SK-N-DZ (cell line): ENCODE measurements at regions not wholly inside any gene's neighbourhood (a gene's known extent, or its start where the extent isn't known, plus 50 kb on each side); places are given as distances from the start of the nearest gene placed in this dataset.
"Not testable (repeated sequence)": the region's sequence is repeated elsewhere in the genome, so short reads cannot be mapped to it uniquely, and the experiment has no call there.

Experiments
- DNase-seq: peaks from one replicate; pipeline ENCODE4 v3.0.0-alpha.2; 2015; ENCODE audit warnings: low spot score

DNA sequence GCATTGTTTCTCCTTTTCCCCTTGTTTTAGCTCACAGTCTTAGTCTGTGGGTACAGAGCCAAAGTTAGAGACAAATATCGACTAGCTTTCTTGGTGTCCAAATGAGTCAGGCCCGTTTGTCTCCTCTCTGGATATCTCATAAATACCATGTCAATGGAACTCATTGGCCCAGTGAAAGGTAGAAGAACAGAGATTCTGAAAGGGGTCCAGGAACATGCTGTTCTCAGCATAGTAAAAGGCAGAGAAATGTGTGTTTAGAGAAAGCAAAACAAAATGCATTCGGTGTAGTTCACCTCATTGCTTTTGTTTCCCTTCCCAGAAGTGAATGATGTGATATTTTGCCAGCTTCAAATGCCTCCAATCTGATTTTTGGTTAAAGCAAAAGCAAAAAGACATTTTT lies 238.6 kb upstream of the SLC8A1 start:
- DNase-seq = no peak

DNA sequence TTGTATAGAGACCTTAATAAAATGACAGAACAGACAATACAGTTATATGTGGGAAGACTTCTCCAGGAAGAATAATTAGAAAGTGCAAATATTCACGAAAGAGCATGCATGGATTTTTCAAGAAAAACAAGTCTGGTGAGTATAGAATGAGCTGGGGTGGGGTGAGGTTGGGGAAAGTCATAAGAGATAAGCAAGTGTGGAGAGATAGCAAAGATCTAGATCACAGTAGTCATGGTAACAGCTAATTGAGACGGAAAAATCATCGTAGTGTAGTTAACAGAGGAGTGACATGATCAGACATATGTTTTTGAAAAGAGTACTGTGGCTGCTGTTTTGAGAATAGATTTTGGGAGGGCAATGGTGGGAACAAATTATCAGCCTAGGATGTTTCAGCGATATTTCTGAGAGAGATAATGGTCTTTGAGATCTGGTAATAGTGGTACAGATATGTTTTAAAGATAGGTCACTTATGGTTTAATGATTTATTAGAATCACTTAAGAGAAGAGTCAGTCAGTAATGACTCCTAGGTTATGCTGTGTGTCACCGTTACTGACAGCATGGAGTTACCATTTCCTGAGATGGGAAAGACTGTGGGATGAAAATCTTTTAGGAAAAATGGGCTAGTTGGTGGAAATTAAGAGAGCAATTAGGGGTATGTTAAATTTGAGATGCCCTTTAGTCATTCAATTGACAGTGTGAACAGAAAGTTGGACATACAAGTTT lies 248.5 kb upstream of the SLC8A1 start:
- peak; percentile 33 for DNase-seq

DNA sequence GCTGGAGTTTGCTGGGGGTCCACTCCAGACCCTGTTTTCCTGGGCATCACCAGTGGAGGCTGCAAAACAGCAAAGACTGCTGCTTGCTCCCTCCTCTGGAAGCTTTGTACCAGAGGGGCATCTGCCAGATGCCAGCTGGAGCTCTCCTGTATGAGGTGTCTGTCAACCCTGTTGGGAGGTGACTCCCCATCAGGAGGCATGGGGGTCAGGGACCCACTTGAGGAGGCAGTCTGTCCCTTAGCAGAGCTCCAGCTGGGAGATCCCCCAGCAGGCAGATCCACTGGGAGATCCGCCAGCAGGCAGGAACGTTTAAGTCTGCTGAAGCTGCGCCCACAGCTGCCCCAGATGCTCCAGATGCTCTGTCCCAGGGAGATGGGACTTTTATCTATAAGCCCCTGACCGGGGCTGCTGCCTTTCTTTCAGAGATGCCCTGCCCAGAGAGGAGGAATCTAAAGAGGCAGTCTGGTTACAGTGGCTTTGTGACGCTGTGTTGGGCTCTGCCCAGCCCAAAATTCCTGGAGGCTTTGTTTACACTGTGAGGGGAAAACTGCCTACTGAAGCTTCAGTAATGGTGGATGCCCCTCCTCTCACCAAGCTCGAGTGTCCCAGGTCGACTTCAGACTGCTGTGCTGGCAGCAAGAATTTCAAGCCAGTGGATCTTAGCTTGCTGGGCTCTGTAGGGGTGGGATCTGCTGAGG lies 260.5 kb upstream of the SLC8A1 start:
- not testable (repeated sequence) for DNase-seq

DNA sequence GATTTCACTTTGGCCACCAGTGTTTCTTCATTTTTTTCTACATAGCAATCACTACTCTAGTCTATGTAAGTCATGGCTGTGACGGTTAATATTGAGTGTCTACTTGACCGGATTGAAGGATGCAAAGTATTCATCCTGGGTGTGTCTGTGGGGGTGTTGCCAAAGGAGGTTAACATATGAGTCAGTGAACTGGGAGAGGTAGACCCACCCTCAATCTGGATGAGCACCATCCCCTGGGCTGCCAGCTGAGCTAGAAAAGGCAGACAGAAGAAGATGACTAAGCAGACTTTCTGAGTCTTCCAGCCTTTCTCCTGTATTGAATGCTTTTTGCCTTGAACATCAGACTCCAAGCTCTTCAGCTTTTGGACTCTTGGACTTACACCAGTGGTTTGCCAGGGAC lies 265.0 kb upstream of the SLC8A1 start:
- no peak for DNase-seq

GRCh38 chr2:40719414-40719813 lies 267.5 kb upstream of the SLC8A1 start:
- DNase-seq = no peak

GRCh38 chr2:40721595-40721994 lies 269.7 kb upstream of the SLC8A1 start:
- no peak for DNase-seq

- DNase-seq = no peak
Measured at GRCh38 chr2:40723194-40723593, 271.3 kb upstream of the SLC8A1 start.

GRCh38 chr2:40725040-40725439 lies 273.1 kb upstream of the SLC8A1 start:
- DNase-seq = no peak

DNA sequence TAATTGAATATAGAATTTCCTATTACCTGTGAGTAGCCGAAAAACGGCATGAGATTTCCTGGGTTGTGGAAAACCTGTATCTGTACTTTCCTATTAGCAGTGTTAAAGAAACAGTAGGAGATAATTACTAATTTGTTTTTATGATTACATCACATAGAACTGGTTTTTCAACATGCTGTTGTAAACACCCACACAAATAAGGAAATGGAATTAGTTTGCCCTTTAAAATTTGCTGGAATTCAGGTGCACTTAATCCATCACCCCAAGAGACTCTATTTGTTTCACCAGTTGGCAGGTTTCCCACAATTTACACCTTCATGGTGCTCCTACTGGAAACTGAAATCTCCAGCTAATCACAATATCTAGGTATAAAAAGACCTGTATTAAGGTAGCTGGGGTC lies 274.1 kb upstream of the SLC8A1 start:
- no peak for DNase-seq

DNA sequence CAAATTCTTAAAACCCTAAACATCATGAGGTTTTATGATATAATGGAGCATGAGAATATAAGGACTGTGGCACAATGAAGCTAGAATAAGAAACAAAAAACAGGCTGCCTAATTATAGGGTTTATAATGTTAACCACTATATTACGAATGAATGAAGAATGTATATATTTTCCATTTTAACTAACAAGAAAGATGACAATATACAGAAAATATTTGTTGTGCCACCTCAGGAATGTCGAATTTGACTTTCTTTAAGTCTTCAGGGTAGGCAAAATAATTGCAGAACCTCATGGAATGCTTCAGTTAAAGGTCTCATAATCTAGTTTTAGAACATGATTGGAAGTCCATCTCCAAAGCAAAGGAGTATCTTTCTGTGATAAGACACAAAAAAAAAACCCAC lies 282.9 kb upstream of the SLC8A1 start:
- no peak for DNase-seq

DNA sequence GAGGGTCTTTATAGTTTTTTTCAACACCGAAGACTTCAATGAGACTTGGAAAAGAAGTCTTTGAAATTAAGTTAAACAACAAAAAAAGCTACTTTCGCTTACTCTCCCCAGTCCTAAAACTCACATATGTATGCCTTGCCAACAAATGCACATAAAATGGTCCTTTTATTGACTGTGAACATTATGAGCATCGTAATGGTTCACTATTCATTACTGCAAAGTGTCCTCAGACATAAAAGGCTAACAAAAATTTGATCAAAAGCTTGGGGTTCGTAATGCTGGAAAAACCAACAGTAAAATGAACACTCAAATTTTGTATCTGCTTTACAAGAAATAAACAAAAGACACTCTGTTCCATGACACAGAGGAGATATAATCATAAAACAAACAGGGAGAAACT lies 285.3 kb upstream of the SLC8A1 start:
- DNase-seq = no peak

DNA sequence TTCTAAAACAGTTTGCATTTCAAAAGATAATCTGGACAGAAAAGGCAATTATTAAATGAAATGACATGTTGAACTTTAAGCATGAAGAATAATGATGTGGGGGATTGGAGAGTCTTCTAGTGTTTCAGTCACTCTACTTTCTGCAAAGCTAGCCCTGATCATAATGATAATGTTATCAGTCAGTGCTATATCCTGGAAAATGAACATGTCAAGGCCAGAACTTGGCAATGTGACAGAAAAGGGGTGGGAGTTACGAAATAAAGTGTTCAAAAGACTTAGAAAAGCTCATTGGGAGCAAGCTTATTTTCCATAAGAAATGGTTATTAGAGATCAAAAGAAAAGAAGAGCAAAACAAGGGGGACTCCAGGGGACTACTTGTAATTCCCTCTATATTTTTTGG lies 288.5 kb upstream of the SLC8A1 start:
- peak; percentile 25 for DNase-seq

DNA sequence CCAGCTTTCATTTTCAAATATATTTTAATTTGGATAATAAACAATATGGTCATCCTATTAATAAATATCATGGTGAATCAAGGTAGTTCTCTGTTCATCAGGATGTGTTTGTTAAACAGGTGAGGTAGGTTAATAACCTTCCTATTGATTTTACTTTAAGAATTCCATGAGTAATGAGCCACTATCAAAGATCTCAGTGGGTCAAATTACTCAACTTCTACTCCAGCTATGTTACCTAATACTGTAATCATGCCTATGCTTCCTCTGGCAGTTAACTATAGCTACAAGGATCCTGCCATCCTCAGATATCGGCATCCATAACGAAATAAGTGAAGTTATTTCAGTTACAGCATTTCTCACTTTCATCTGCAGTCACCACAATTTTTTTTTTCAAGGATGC lies 289.6 kb upstream of the SLC8A1 start:
- no peak for DNase-seq

- no peak for DNase-seq
Measured at GRCh38 chr2:40746191-40746590, 294.3 kb upstream of the SLC8A1 start.

DNA sequence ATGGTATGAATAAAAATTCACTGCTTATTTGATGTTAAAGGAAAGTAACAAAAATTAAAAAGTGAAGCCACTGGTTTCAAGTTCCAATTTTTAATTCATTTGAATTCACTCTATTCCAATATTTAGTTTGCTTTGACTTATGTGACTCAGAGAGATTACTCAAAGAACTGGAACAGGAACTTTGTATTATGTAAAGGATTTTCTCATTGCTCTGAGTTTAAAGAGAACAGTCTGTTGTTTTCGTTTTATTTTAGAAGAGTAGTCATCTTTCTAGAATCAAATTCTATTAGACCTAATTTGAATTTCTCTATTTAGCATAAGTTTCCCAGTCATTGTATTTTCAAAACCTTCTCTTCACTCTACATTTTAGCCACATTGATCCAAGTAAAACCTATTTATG lies 300.1 kb upstream of the SLC8A1 start:
- no peak for DNase-seq

DNA sequence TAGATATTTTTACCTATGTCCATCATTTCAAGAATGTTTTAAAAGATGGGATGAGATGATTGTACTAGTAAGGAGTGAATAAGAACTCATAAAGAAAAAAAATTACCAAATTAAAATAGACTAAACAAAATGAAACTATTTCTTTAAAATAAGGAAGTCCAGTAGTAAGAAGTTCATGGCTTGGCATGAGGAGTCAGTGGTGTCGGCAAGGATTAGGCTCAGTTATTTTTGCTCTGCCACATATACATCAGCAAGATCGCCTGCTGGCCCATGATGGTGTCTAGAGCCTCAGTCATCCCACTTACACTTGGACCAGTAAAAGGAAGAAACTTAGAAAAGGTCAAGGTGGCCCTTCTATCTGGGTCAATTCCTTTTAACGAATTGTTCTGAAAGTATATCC lies 300.9 kb upstream of the SLC8A1 start:
- DNase-seq = no peak

DNA sequence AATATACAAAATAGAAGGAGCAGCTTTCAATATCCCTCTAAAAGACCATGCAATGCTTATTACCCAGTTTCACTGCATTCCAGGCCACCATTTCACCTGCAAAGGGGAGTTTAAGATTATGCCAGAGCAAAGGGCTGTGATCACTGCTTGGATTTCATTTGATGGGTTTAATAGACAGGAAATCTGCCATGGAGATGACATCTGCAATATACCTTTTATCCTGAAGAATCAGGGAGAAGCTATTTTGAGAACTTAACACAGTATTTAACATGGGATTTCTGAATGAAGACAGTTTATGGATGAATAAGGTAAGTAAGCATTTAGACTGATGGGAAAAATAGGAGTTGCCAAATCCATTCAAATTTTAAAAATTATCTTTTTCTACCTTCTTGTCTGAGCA lies 303.0 kb upstream of the SLC8A1 start:
- DNase-seq = no peak

GRCh38 chr2:40758401-40759155 lies 306.7 kb upstream of the SLC8A1 start:
- no peak for DNase-seq

DNA sequence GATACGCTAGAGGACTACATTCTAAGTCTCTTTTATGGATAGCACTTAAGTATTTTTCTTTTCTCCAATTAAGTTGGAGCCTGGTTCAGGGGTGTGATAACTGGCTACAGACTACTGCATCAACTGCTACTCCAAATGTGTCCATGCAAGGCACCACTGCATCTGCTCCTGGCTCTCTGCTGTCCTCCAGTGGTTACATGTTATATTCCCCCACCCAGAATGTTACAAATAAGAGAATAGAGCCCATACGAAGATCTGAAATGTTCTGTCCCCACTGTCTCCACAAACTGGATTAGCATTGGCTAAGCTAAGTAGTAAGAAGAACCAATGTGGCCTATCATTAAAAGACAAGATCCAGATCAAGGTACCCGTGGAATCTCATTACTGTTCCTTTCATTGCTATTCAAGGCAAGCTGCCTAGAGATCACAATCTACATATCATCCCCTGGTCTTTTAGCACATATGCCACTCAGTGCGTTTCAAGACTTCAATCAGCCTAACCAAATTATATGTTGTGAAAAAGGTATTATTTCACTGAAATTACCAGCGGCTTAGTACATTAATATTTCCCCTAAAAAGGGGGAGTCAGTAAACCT lies 308.3 kb upstream of the SLC8A1 start:
- peak; percentile 81 for DNase-seq

GRCh38 chr2:40773291-40773690 lies 321.4 kb upstream of the SLC8A1 start:
- DNase-seq = no peak

DNA sequence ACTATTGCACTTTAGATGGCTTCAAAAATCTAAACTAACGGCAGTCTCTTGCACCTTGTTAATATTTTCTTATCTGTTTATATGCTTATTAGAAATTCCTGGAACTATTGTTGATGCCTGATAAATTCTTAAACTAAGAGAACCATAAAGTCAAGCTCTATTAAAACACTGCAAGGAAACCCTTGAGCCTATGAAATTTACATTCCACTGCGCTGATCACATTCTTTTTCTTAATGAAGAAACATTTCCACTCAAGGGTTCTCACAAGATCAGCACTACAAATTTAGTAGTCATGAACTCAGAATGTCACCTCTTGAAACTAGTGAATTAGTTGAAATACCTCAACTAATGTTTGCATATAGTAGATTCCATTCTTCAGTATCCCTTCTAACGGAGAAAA lies 331.8 kb upstream of the SLC8A1 start:
- DNase-seq = no peak

GRCh38 chr2:40786636-40787035 lies 334.7 kb upstream of the SLC8A1 start:
- no peak for DNase-seq
